ENCODE measurements at regions not wholly inside any gene's neighbourhood (a gene's known extent, or its start where the extent isn't known, plus 50 kb on each side); places are given as distances from the start of the nearest gene placed in this dataset.

DNA sequence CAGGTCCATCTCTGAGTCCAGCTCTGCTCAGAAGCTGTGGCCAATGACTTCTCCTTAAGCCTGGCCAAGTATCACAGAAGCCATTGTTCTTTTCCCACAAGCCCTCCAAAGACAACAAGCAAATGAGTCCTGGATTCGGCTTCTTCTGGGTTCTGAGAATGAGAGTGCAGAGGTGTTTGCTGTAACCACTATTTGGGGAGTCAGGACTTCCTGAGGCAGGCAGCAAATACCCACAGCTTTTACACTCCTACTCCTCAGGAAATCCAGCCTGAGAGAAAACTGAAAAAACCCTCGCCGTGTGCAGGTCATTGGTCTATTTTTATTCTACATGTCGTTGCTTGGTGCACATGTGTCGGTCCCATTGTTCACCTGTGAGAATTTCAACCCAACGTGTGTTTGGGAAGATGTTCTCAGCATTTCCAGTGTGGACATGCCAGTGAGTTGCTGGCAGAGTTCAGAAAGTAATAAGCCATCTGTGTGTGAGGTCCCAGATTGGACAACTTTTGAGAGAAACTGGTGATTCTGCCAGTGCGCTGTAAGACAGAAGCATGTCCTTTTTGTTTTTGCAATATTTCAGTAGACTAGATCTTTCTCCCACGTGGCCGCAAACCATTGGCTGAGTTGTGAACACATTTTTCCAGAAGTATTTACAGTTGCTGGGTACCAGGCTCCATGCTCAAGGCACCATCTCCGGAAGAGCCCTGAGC lies 121.6 kb upstream of the LYZL2 start:
- TF ChIP-seq, protein P1, sequence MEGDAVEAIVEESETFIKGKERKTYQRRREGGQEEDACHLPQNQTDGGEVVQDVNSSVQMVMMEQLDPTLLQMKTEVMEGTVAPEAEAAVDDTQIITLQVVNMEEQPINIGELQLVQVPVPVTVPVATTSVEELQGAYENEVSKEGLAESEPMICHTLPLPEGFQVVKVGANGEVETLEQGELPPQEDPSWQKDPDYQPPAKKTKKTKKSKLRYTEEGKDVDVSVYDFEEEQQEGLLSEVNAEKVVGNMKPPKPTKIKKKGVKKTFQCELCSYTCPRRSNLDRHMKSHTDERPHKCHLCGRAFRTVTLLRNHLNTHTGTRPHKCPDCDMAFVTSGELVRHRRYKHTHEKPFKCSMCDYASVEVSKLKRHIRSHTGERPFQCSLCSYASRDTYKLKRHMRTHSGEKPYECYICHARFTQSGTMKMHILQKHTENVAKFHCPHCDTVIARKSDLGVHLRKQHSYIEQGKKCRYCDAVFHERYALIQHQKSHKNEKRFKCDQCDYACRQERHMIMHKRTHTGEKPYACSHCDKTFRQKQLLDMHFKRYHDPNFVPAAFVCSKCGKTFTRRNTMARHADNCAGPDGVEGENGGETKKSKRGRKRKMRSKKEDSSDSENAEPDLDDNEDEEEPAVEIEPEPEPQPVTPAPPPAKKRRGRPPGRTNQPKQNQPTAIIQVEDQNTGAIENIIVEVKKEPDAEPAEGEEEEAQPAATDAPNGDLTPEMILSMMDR (IDR thresholded peaks at IDR 0.05; ENCODE audit: low read depth, low read length, poor library complexity, severe bottlenecking) = no peak
- no peak for TF ChIP-seq EZH2phosphoT487 (IDR thresholded peaks at IDR 0.05; ENCODE audit: borderline replicate concordance, low read length)
